Erythroblast (primary cell): ENCODE measurements at regions not wholly inside any gene's neighbourhood (a gene's known extent, or its start where the extent isn't known, plus 50 kb on each side); places are given as distances from the start of the nearest gene placed in this dataset.

Source experiments
- GATA1 ChIP-seq: IDR thresholded peaks from 2 replicates; pipeline ENCODE4 v1.6.1; 2011; ENCODE audit warnings: low read depth, mild to moderate bottlenecking, control low read depth, low read length, moderate library complexity
- POLR2A ChIP-seq: IDR thresholded peaks from 2 replicates; pipeline ENCODE4 v1.6.1; 2011; ENCODE audit warnings: mild to moderate bottlenecking, low read length

DNA sequence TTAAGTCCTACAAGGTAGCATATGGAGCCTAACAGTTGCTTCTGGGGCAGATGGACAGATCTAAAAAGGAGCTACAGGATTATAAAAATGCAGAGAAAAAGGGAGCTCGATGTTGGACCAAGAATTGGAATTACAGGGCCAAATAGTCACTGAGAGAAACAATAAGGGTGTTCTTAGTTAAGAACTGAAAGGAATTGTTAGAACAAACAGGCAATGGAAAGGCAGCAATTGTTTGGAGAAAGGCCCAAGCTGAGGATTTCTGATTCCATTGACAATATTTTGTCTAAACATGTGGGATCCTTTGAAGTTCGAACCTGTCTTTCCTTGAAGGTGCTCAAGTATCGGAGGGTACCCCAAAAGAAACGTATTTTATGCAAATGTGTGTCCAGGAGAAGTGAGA lies 513.6 kb upstream of the CDH8 start:
- TF ChIP-seq POLR2A, result no peak
- TF ChIP-seq GATA1, result no peak
